Neuronal stem cell (in vitro differentiated cells): ENCODE measurements at regions not wholly inside any gene's neighbourhood (a gene's known extent, or its start where the extent isn't known, plus 50 kb on each side); places are given as distances from the start of the nearest gene placed in this dataset.
A peak's percentile ranks its signal among the peaks of the same experiment; 100 is the strongest.
"Not testable (repeated sequence)": the region's sequence is repeated elsewhere in the genome, so short reads cannot be mapped to it uniquely, and the experiment has no call there.

ENCODE experiments used
- DNase-seq: peaks from one replicate; pipeline ENCODE4 v3.0.0-alpha.2; 2013; ENCODE audit warnings: low spot score
- H2AFZ ChIP-seq: one replicate; pipeline ENCODE4 v1.6.1; 2013; ENCODE audit warnings: mild to moderate bottlenecking, low read length, inconsistent platforms
- H2AK5ac ChIP-seq: 2 replicates; pipeline ENCODE4 v1.6.1; 2013; ENCODE audit warnings: low read depth, mild to moderate bottlenecking, inconsistent platforms, low read length, moderate library complexity, mixed read lengths
- H2BK120ac ChIP-seq: 2 replicates; pipeline ENCODE4 v1.6.1; 2013; ENCODE audit warnings: low read depth, mild to moderate bottlenecking, inconsistent platforms, low read length, moderate library complexity, mixed read lengths
- H2BK12ac ChIP-seq: one replicate; pipeline ENCODE4 v1.6.1; 2013; ENCODE audit warnings: low read length, inconsistent platforms
- H2BK15ac ChIP-seq: 2 replicates; pipeline ENCODE4 v1.6.1; 2013; ENCODE audit warnings: mild to moderate bottlenecking, low read length, inconsistent platforms, mixed read lengths
- H2BK5ac ChIP-seq: one replicate; pipeline ENCODE4 v1.6.1; 2013; ENCODE audit warnings: inconsistent platforms, mild to moderate bottlenecking, low read length, moderate library complexity
- H3K14ac ChIP-seq: one replicate; pipeline ENCODE4 v1.6.1; 2013; ENCODE audit warnings: low read length, inconsistent platforms
- H3K18ac ChIP-seq: 2 replicates; pipeline ENCODE4 v1.6.1; 2013; ENCODE audit warnings: low read length, inconsistent platforms
- H3K23ac ChIP-seq: 2 replicates; pipeline ENCODE4 v1.6.1; 2013; ENCODE audit warnings: low read depth, mild to moderate bottlenecking, mixed read lengths, low read length, inconsistent platforms; ENCODE audit not compliant: poor library complexity
- H3K27ac ChIP-seq: replicated peaks from 3 replicates; pipeline ENCODE4 v1.5.1; 2013; ENCODE audit warnings: low read length, inconsistent platforms
- H3K27me3 ChIP-seq, 3 experiments: 2 replicates each; pipeline ENCODE4 v1.6.1; 2013; ENCODE audit warnings: low read length in 3 of 3, mild to moderate bottlenecking in 2 of 3, inconsistent platforms in 1 of 3, low read depth in 1 of 3, mixed read lengths in 1 of 3, moderate library complexity in 1 of 3; ENCODE audit not compliant: control insufficient read depth in 3 of 3, insufficient read depth in 3 of 3
- H3K36me3 ChIP-seq, 2 donors: replicated peaks in 1 of 2; 2 replicates each; pipeline ENCODE4 v1.6.1; 2013; ENCODE audit warnings: low read length in 2 of 2; ENCODE audit not compliant: control insufficient read depth in 2 of 2, insufficient read depth in 2 of 2
- H3K4ac ChIP-seq: 2 replicates; pipeline ENCODE4 v1.6.1; 2013; ENCODE audit warnings: inconsistent platforms, mild to moderate bottlenecking, low read length, moderate library complexity
- H3K4me1 ChIP-seq, 2 donors: 1 replicate in 1 of 2; 2 replicates in 1 of 2; pipeline ENCODE4 v1.6.1; 2013; ENCODE audit warnings: low read length in 2 of 2, low read depth in 1 of 2; ENCODE audit not compliant: control insufficient read depth in 2 of 2, insufficient read depth in 1 of 2
- H3K4me2 ChIP-seq: one replicate; pipeline ENCODE4 v1.6.1; 2013; ENCODE audit warnings: mild to moderate bottlenecking, low read length, inconsistent platforms; ENCODE audit not compliant: insufficient read depth, poor library complexity, severe bottlenecking
- H3K4me3 ChIP-seq, 2 donors: 2 replicates each; pipeline ENCODE4 v1.5.1; 2013; ENCODE audit warnings: low read length in 2 of 2, mild to moderate bottlenecking in 2 of 2, inconsistent platforms in 1 of 2, moderate library complexity in 1 of 2
- H3K79me1 ChIP-seq: one replicate; pipeline ENCODE4 v1.6.1; 2013; ENCODE audit warnings: low read depth, mild to moderate bottlenecking, inconsistent platforms, low read length, moderate library complexity
- H3K9ac ChIP-seq: one replicate; pipeline ENCODE4 v1.6.1; 2013; ENCODE audit warnings: mild to moderate bottlenecking, low read depth, low read length, inconsistent platforms; ENCODE audit not compliant: poor library complexity
- H3K9me3 ChIP-seq, 2 donors: replicated peaks in 1 of 2; 2 replicates each; pipeline versions ENCODE3 to v1.6.1; 2013; ENCODE audit warnings: low read length in 2 of 2, mild to moderate bottlenecking in 2 of 2, inconsistent platforms in 1 of 2, low read depth in 1 of 2, mixed read lengths in 1 of 2, moderate library complexity in 1 of 2; ENCODE audit not compliant: control insufficient read depth in 2 of 2, insufficient read depth in 1 of 2
- H4K8ac ChIP-seq: one replicate; pipeline ENCODE4 v1.6.1; 2013; ENCODE audit warnings: low read depth, mild to moderate bottlenecking, inconsistent platforms, low read length, moderate library complexity
- H4K91ac ChIP-seq: one replicate; pipeline ENCODE4 v1.6.1; 2013; ENCODE audit warnings: low read length, low read depth, mild to moderate bottlenecking, inconsistent platforms; ENCODE audit not compliant: poor library complexity
- WGBS, 2 donors: extraction: QIAGEN DNeasy Blood & Tissue Kit; methylation state at CpG; one replicate each; pipeline ENCODE4 v1.1.7; 2013; ENCODE audit warnings: missing lambda C conversion rate in 2 of 2, mixed read lengths in 1 of 2; ENCODE audit not compliant: insufficient read length in 2 of 2, insufficient replicate concordance in 1 of 2; ENCODE audit errors: extremely low coverage in 2 of 2; 5-methylcytosine and 5-hydroxymethylcytosine counted together

- Histone ChIP-seq H2BK15ac (no peak overlapping the region), H3K4me2 (no peak overlapping the region), H3K4me3 (no peak overlapping the region), H3K79me1 (no peaks in the 10 kb centered on the region), H2BK5ac (no peak overlapping the region), H3K4ac (no peak overlapping the region), H3K4me1 (peaks cover 0 to 9% of the 10 kb centered on the region in 2 donors), H2AK5ac (no peak overlapping the region), H2BK120ac (no peak overlapping the region), H2AFZ (no peak overlapping the region), H3K9ac (no peak overlapping the region), H3K23ac (no peak overlapping the region), H3K9me3 (no peaks in the 10 kb centered on the region), H3K27me3 (no peaks in the 10 kb centered on the region), H3K14ac (peak overlapping the region; percentile 17), H2BK12ac (no peak overlapping the region), H4K91ac (no peak overlapping the region), H3K27ac (no peak overlapping the region), H3K36me3 (no peaks in the 10 kb centered on the region), H3K18ac (peak overlapping the region; percentile 55), H4K8ac (no peak overlapping the region)
- WGBS, 2 donors: no CpG with 5 or more reads among the region's 15 CpGs
- peak; percentile 35 for DNase-seq
Measured at GRCh38 chr2:238720232-238720672, 127.6 kb upstream of the TWIST2 start.

- H2BK5ac ChIP-seq: no peak overlapping the region
- no peak overlapping the region for H3K27ac ChIP-seq
- no peak overlapping the region for H3K18ac ChIP-seq
- peaks cover 0 to 7% of the 10 kb centered on the region in 2 donors for H3K4me1 ChIP-seq
- no peak overlapping the region for H4K8ac ChIP-seq
- H3K79me1 ChIP-seq: no peaks in the 10 kb centered on the region
- no peak overlapping the region for H2BK12ac ChIP-seq
- H3K9ac ChIP-seq: no peak overlapping the region
- no peak overlapping the region for H3K4me3 ChIP-seq
- H3K36me3 ChIP-seq: no peaks in the 10 kb centered on the region
- H3K27me3 ChIP-seq: peaks cover 0 to 1% (median 0%) of the 10 kb centered on the region in 3 experiments
- no peak overlapping the region for H3K14ac ChIP-seq
- no peak overlapping the region for H3K4me2 ChIP-seq
- H2BK120ac ChIP-seq: no peak overlapping the region
- H4K91ac ChIP-seq: no peak overlapping the region
- DNase-seq: no peak
- H2BK15ac ChIP-seq: no peak overlapping the region
- no peak overlapping the region for H2AK5ac ChIP-seq
- H2AFZ ChIP-seq: no peak overlapping the region
- no CpG with 5 or more reads among the region's 14 CpGs for WGBS, 2 donors
- H3K9me3 ChIP-seq: no peaks in the 10 kb centered on the region
- no peak overlapping the region for H3K4ac ChIP-seq
- H3K23ac ChIP-seq: no peak overlapping the region
Measured at GRCh38 chr2:238722181-238722580, 125.7 kb upstream of the TWIST2 start.

GRCh38 chr2:238722883-238723282, 125.0 kb upstream of the TWIST2 start:
- H3K4me1 ChIP-seq: peaks cover 0 to 7% of the 10 kb centered on the region in 2 donors
- H3K14ac ChIP-seq: no peak overlapping the region
- H3K23ac ChIP-seq: no peak overlapping the region
- no peak overlapping the region for H3K9ac ChIP-seq
- H2BK120ac ChIP-seq: no peak overlapping the region
- H3K27me3 ChIP-seq: peaks cover 0 to 6% (median 1%) of the 10 kb centered on the region in 3 experiments
- H3K36me3 ChIP-seq: no peaks in the 10 kb centered on the region
- no CpG with 5 or more reads among the region's 33 CpGs for WGBS, 2 donors
- no peak overlapping the region for H3K4me3 ChIP-seq
- H2BK15ac ChIP-seq: no peak overlapping the region
- no peak overlapping the region for H3K27ac ChIP-seq
- no peak overlapping the region for H4K8ac ChIP-seq
- H4K91ac ChIP-seq: no peak overlapping the region
- DNase-seq: no peak
- H2BK12ac ChIP-seq: no peak overlapping the region
- H2AFZ ChIP-seq: no peak overlapping the region
- no peak overlapping the region for H2BK5ac ChIP-seq
- H3K4me2 ChIP-seq: no peak overlapping the region
- H3K79me1 ChIP-seq: no peaks in the 10 kb centered on the region
- H2AK5ac ChIP-seq: no peak overlapping the region
- no peak overlapping the region for H3K18ac ChIP-seq
- H3K4ac ChIP-seq: no peak overlapping the region
- no peaks in the 10 kb centered on the region for H3K9me3 ChIP-seq

DNA sequence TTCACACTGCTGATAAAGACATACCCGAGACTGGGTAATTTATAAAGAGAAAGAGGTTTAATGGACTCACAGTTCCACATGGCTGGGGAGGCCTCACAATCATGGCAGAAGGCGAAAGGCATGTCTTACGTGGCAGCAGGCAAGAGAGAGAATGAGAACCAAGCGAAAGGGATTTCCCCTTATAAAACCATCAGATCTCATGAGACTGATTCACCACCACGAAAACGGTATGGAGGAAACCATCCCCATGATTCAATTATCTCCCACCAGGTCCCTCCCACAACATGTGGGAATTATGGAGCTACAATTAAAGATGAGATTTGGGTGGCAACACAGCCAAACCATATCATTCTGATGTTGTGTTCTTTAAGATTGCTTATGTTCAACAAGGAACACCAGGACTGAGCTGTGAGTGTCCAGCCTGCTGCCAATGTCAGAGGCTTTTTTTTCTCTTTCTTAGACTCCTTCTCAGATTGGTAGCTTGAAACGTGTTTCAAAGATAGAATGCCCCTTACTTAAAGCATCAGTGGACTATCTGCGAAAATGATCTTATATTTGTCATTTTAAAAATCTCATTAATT, 124.1 kb upstream of the TWIST2 start:
- no CpG with 5 or more reads among the region's 8 CpGs for WGBS, 2 donors
- not testable (repeated sequence) for H3K14ac ChIP-seq

More for the DNA sequence above, 124.1 kb upstream of the TWIST2 start:
- H3K4me1 ChIP-seq, H2BK120ac ChIP-seq, H3K36me3 ChIP-seq, H3K27me3 ChIP-seq, H3K9me3 ChIP-seq, H2AFZ ChIP-seq, H3K23ac ChIP-seq, H2BK5ac ChIP-seq, H2BK12ac ChIP-seq, H3K18ac ChIP-seq, H2AK5ac ChIP-seq, H2BK15ac ChIP-seq, H3K27ac ChIP-seq, H3K4me3 ChIP-seq, H3K4me2 ChIP-seq, H3K4ac ChIP-seq, DNase-seq, H3K79me1 ChIP-seq, H4K91ac ChIP-seq, H3K9ac ChIP-seq, H4K8ac ChIP-seq: not testable (repeated sequence)
